COR-L47 (cell line): ENCODE measurements at regions not wholly inside any gene's neighbourhood (a gene's known extent, or its start where the extent isn't known, plus 50 kb on each side); places are given as distances from the start of the nearest gene placed in this dataset.
A peak's percentile ranks its signal among the peaks of the same experiment; 100 is the strongest.

Experiments
- DNase-seq: peaks from one replicate; lab custom pipeline; 2025; lab: John Stamatoyannopoulos, UW

GRCh38 chr4:138858419-138858818 is 157.2 kb upstream of the NOCT start:
- no peak for DNase-seq

- no peak for DNase-seq
Observed at GRCh38 chr4:138857416-138857815, 158.2 kb upstream of the NOCT start.

GRCh38 chr4:138852681-138853080 is 162.9 kb upstream of the NOCT start:
- no peak for DNase-seq

GRCh38 chr4:138851391-138852335 is 163.9 kb upstream of the NOCT start:
- DNase-seq = peak; percentile 59

- no peak for DNase-seq
Observed at GRCh38 chr4:138845664-138846063, 169.9 kb upstream of the NOCT start.

GRCh38 chr4:138845054-138845453 is 170.5 kb upstream of the NOCT start:
- no peak for DNase-seq

- no peak for DNase-seq
Observed at GRCh38 chr4:138843616-138844015, 172.0 kb upstream of the NOCT start.

GRCh38 chr4:138841343-138841742 is 174.2 kb upstream of the NOCT start:
- no peak for DNase-seq

DNA sequence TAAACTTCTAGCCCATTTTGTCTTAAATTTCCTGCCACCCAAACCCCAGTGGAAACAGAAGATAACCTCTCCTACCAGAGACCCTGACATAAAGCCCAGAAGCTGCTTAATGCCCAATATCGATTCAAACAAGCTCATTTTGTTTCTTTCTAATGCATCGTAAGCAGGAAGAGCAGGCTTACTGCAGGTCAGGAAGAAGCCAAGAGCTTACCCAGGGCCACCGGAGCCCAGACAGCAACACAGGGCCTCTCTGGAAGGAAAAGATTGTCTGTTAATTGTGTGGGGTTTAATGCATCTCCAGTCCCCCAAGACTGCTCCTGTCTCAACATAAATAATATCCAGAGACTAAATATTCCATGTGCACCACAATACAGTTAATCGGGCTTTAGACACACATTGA is 177.3 kb upstream of the NOCT start:
- DNase-seq = no peak

GRCh38 chr4:138835832-138836533 is 179.6 kb upstream of the NOCT start:
- peak; percentile 96 for DNase-seq

DNA sequence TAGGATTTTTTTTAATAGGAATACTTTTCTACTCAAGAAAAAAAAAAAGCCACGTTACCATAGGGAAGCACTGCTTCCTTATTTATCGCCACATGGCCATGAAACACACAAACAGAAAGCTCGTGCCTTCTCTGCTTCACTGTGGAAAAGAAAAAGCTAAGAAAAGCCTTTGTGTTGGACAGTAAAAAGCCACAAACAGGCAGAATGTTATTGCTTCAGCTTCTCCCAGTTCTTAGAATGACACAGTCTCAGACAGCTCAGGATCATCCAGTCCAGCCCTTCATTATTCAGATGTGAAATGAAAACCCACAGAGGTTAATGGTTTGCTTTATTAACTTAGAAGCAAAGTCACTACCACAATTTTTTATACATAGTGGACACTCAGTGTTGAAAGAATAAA is 181.6 kb upstream of the NOCT start:
- no peak for DNase-seq

DNA sequence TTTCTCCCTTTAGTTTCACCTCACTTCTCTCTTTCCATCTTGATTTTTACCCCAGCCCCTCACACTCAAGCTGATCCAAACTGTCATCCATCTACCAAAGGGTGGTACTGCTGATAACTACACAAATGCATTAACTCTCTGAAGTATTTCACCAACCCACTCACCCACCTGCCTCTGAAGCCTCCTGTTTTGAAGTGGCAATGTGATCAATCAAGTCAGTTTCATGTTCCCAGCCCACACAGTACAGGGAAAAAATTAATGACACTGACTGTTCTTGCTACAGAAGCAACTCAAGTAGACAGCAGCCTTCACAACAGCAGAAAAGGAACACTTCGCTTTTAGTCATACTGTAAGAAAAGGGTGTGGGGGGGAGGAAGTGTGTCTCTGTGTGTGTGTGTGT is 183.0 kb upstream of the NOCT start:
- DNase-seq = no peak

GRCh38 chr4:138831948-138832347 is 183.6 kb upstream of the NOCT start:
- no peak for DNase-seq

DNA sequence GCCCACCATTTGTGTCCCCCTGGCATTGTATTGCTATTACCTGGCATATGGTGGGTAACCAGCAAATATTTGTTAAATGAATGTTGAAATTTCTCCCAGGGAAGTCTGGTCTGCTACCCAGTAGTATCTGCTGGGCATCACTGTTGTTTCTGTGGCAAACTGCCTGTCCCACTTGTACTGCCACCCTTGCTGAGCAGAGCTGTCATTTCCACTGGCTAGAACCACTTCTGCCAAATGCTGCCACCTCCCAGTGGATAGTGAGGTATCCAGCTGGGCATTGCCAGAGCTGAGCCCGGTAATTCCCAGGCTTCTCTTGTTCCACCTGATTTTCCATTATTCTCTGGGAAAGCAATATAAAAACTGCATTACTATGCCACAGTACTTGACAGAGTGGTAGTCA is 186.7 kb upstream of the NOCT start:
- no peak for DNase-seq

- DNase-seq = no peak
Observed at GRCh38 chr4:138826754-138827153, 188.8 kb upstream of the NOCT start.

DNA sequence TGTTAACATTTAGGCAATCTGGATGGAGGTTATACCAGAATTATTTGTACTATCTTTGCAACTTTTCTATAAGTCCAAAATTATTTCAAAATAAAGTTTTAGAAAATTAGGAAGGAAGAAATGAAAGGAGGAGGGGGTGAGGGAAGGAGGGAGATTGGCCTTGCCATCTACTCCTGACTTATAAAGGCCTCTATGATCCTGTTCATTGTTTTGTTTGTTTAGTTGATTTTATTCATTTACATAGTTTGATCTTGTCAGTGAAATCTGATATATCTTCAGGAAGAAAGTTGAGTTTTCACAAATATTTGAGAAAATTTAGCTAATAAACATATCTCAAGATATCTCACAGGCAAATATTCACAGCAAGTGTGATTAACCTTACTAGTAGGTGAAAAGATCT is 189.3 kb upstream of the NOCT start:
- no peak for DNase-seq

GRCh38 chr4:138821331-138821730 is 194.2 kb upstream of the NOCT start:
- no peak for DNase-seq

DNA sequence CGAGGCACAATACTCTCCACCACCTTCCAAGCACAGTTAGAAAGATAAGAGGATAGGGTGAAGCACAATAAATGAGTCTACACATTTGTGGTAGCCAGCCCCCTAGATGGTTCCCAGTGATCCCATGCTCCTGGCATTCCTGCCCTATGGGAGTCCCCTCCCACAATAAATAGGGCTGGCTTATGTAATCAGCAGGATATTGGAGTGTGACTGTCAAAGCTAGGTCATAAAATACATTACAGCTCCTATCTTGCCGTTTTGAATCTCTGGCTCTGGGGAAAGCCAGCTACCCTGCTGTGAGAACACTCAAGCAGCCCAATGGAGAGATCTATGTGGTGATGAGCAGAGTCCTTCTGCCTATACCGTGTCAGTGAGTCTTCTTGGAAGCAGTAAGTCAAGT is 198.7 kb upstream of the NOCT start:
- DNase-seq = no peak

- DNase-seq = no peak
Observed at GRCh38 chr4:138815811-138816210, 199.8 kb upstream of the NOCT start.

GRCh38 chr4:138805736-138806135 is 209.8 kb upstream of the NOCT start:
- DNase-seq = no peak

DNA sequence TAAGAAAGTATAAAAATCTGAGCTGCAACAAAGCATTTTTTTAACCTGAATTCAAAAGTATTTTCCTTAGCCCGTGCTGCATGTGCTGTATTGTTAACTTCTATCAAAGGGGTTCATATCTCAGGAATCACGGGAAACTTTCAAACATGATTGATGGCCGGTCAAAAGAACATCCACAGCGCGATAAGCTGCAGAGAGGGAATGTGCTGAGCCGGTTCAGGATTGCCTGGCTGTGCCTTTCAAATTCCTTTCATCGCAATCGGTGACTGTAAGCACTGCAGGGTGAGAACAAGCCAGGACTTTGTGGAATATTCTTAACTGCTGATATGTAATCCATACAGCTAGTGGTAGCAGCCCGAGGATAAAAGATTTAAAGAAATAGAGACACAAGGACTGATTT is 210.9 kb upstream of the NOCT start:
- DNase-seq = no peak

- no peak for DNase-seq
Observed at GRCh38 chr4:138803051-138803450, 212.5 kb upstream of the NOCT start.

GRCh38 chr4:138802499-138802898 is 213.1 kb upstream of the NOCT start:
- no peak for DNase-seq
